ENCODE measurements at regions not wholly inside any gene's neighbourhood (a gene's known extent, or its start where the extent isn't known, plus 50 kb on each side); places are given as distances from the start of the nearest gene placed in this dataset.
"Not testable (repeated sequence)": the region's sequence is repeated elsewhere in the genome, so short reads cannot be mapped to it uniquely, and the experiment has no call there.

- Histone ChIP-seq H3K4me3 (ENCODE audit: insufficient read depth, low read length) (no peak overlapping the region), H4K20me1 (ENCODE audit: insufficient read depth, low read length) (no peaks in the 10 kb centered on the region), H3K9me3 (ENCODE audit: low read depth, low read length) (no peaks in the 10 kb centered on the region), H3K27ac (ENCODE audit: low read depth, low read length) (no peak overlapping the region), H3K36me3 (ENCODE audit: insufficient read depth, low read length) (no peaks in the 10 kb centered on the region), H3K4me1 (ENCODE audit: insufficient read depth, low read length) (no peaks in the 10 kb centered on the region), H3K27me3 (ENCODE audit: insufficient read depth, low read length) (peaks cover 26% of the 10 kb centered on the region), H2AFZ (ENCODE audit: low read length) (no peak overlapping the region), H3K4me2 (ENCODE audit: insufficient read depth, low read length) (no peak overlapping the region), H3K79me2 (ENCODE audit: insufficient read depth, low read length) (no peaks in the 10 kb centered on the region)
- TF ChIP-seq CTCF (IDR thresholded peaks at IDR 0.05; ENCODE audit: extremely low read depth, low read depth, low read length): no peak
- DNase-seq (ENCODE audit: insufficient read length, low spot score, missing footprints): no peak
Measured at GRCh38 chr20:51169813-51170212, 146.9 kb upstream of the KCNG1 start.

- H3K4me3 ChIP-seq (ENCODE audit: insufficient read depth, low read length); H3K27ac ChIP-seq (ENCODE audit: low read depth, low read length); H3K79me2 ChIP-seq (ENCODE audit: insufficient read depth, low read length); H2AFZ ChIP-seq (ENCODE audit: low read length); H3K9me3 ChIP-seq (ENCODE audit: low read depth, low read length); H3K4me1 ChIP-seq (ENCODE audit: insufficient read depth, low read length); H3K4me2 ChIP-seq (ENCODE audit: insufficient read depth, low read length); H4K20me1 ChIP-seq (ENCODE audit: insufficient read depth, low read length); H3K36me3 ChIP-seq (ENCODE audit: insufficient read depth, low read length); DNase-seq (ENCODE audit: insufficient read length, low spot score, missing footprints): not testable (repeated sequence)
- peaks cover 15% of the 10 kb centered on the region for H3K27me3 ChIP-seq (ENCODE audit: insufficient read depth, low read length)
Measured at GRCh38 chr20:51167911-51168310, 145.0 kb upstream of the KCNG1 start.

GRCh38 chr20:51166489-51166888 lies 143.6 kb upstream of the KCNG1 start:
- Histone ChIP-seq H3K27me3 (ENCODE audit: insufficient read depth, low read length) (peaks cover 8% of the 10 kb centered on the region), H3K4me2 (ENCODE audit: insufficient read depth, low read length) (no peak overlapping the region), H3K4me1 (ENCODE audit: insufficient read depth, low read length) (no peaks in the 10 kb centered on the region), H3K79me2 (ENCODE audit: insufficient read depth, low read length) (no peaks in the 10 kb centered on the region), H3K9me3 (ENCODE audit: low read depth, low read length) (no peaks in the 10 kb centered on the region), H3K36me3 (ENCODE audit: insufficient read depth, low read length) (no peaks in the 10 kb centered on the region), H3K27ac (ENCODE audit: low read depth, low read length) (no peak overlapping the region), H2AFZ (ENCODE audit: low read length) (no peak overlapping the region), H4K20me1 (ENCODE audit: insufficient read depth, low read length) (no peaks in the 10 kb centered on the region), H3K4me3 (ENCODE audit: insufficient read depth, low read length) (no peak overlapping the region)
- TF ChIP-seq CTCF (IDR thresholded peaks at IDR 0.05; ENCODE audit: extremely low read depth, low read depth, low read length): no peak
- DNase-seq (ENCODE audit: insufficient read length, low spot score, missing footprints): no peak

- Histone ChIP-seq H3K4me3 (ENCODE audit: insufficient read depth, low read length) (no peak overlapping the region), H3K79me2 (ENCODE audit: insufficient read depth, low read length) (no peaks in the 10 kb centered on the region), H3K27me3 (ENCODE audit: insufficient read depth, low read length) (peaks cover 13% of the 10 kb centered on the region), H2AFZ (ENCODE audit: low read length) (no peak overlapping the region), H3K4me2 (ENCODE audit: insufficient read depth, low read length) (no peak overlapping the region), H4K20me1 (ENCODE audit: insufficient read depth, low read length) (no peaks in the 10 kb centered on the region), H3K36me3 (ENCODE audit: insufficient read depth, low read length) (no peaks in the 10 kb centered on the region), H3K9me3 (ENCODE audit: low read depth, low read length) (no peaks in the 10 kb centered on the region), H3K27ac (ENCODE audit: low read depth, low read length) (no peak overlapping the region), H3K4me1 (ENCODE audit: insufficient read depth, low read length) (no peaks in the 10 kb centered on the region)
- no peak for DNase-seq (ENCODE audit: insufficient read length, low spot score, missing footprints)
- no peak for TF ChIP-seq CTCF (IDR thresholded peaks at IDR 0.05; ENCODE audit: extremely low read depth, low read depth, low read length)
Measured at GRCh38 chr20:51165131-51165530, 142.2 kb upstream of the KCNG1 start.

All from osteoblast (primary cell).